A549 (cell line): ENCODE measurements at regions not wholly inside any gene's neighbourhood (a gene's known extent, or its start where the extent isn't known, plus 50 kb on each side); places are given as distances from the start of the nearest gene placed in this dataset.

Source experiments
- CBX2 ChIP-seq: fragments of 200-600 bp; sonication (generic); IDR thresholded peaks from 2 replicates; pipeline ENCODE4 v1.6.1; 2016; ENCODE audit warnings: low read depth, mild to moderate bottlenecking, borderline replicate concordance
- CHD2 ChIP-seq: fragments of 150-350 bp; IDR thresholded peaks from 2 replicates; pipeline ENCODE4 v1.6.1; 2014; ENCODE audit warnings: low read length; ENCODE audit not compliant: partially characterized antibody
- CTCF ChIP-seq: fragments of >200 bp; sonication (Bioruptor Twin); formaldehyde crosslinking; IDR thresholded peaks from 3 replicates; pipeline ENCODE4 v1.5.1; 2016
- ESRRA ChIP-seq: fragments of 150-350 bp; IDR thresholded peaks from 2 replicates; pipeline ENCODE4 v1.6.1; 2014; ENCODE audit warnings: mild to moderate bottlenecking, low read length, borderline replicate concordance
- FOSL2 ChIP-seq, 2 experiments: fragments of 450-650 bp in 1 of 2; fragments of >200 bp in 1 of 2; sonication (Bioruptor Twin) in 1 of 2; formaldehyde crosslinking; IDR thresholded peaks; 2 replicates each; pipeline versions ENCODE4 v1.5.0 to v1.6.1; 2016 to 2020; ENCODE audit warnings: mild to moderate bottlenecking in 1 of 2, moderate library complexity in 1 of 2
- JUNB ChIP-seq: fragments of >200 bp; sonication (Bioruptor Twin); formaldehyde crosslinking; IDR thresholded peaks from 2 replicates; pipeline ENCODE4 v1.6.1; 2016
- POLR2A ChIP-seq: IDR thresholded peaks from 2 replicates; pipeline ENCODE4 v1.6.1; 2012; ENCODE audit warnings: mild to moderate bottlenecking, low read length
- SMC3 ChIP-seq: fragments of >200 bp; sonication (Bioruptor Twin); formaldehyde crosslinking; IDR thresholded peaks from 3 replicates; pipeline ENCODE4 v1.6.1; 2018; ENCODE audit warnings: inconsistent platforms
- TP53 ChIP-seq: fragments of 250-450 bp; sonication (Bioruptor Pico); IDR thresholded peaks from 2 replicates; pipeline ENCODE4 v1.5.0; 2021; ENCODE audit warnings: mild to moderate bottlenecking, moderate library complexity

- TF ChIP-seq SMC3 (no peak), CTCF (no peak), JUNB (no peak), ESRRA (no peak), POLR2A (no peak), CBX2 (no peak), FOSL2 (IDR thresholded peaks at IDR 0.05) (no peak), FOSL2 (CRISPR knock-in tag; IDR thresholded peaks at IDR 0.05) (no peak), CHD2 (no peak), TP53 (no peak)
Measured at GRCh38 chrX:125439194-125439849, 119.7 kb downstream of the TEX13C start.
